ENCODE measurements at regions not wholly inside any gene's neighbourhood (a gene's known extent, or its start where the extent isn't known, plus 50 kb on each side); places are given as distances from the start of the nearest gene placed in this dataset.

GRCh38 chr7:80403686-80404241 is 108.1 kb downstream of the GNAT3 start:
- Histone ChIP-seq H4K20me1 (no peaks in the 10 kb centered on the region), H3K27ac (no peak overlapping the region), H3K36me3 (no peaks in the 10 kb centered on the region), H3K4me3 (no peak overlapping the region), H3K27me3 (no peaks in the 10 kb centered on the region), H3K4me2 (no peak overlapping the region), H3K4me1 (no peaks in the 10 kb centered on the region), H3K9ac (no peak overlapping the region), H3K9me3 (replicated peaks in 1 of 11) (peaks cover 0 to 5% (median 0%) of the 10 kb centered on the region in 11 experiments; a peak in 1 of 22 replicates)
- no peak for TF ChIP-seq Cebpa-rat (IDR thresholded peaks at IDR 0.05)

- H3K27me3 ChIP-seq: no peaks in the 10 kb centered on the region
- H4K20me1 ChIP-seq: no peaks in the 10 kb centered on the region
- TF ChIP-seq Cebpa-rat (IDR thresholded peaks at IDR 0.05): no peak
- no peak overlapping the region for H3K4me3 ChIP-seq
- no peak overlapping the region for H3K27ac ChIP-seq
- no peaks in the 10 kb centered on the region for H3K36me3 ChIP-seq
- no peaks in the 10 kb centered on the region for H3K4me1 ChIP-seq
- 0 out of 22 replicates have a peak, but pooled peaks cover 0 to under 1% (median 0%) of the 10 kb centered on the region in 11 experiments for H3K9me3 ChIP-seq (replicated peaks in 1 of 11)
- H3K4me2 ChIP-seq: no peak overlapping the region
- H3K9ac ChIP-seq: no peak overlapping the region
Measured at GRCh38 chr7:80401708-80402107, 110.2 kb downstream of the GNAT3 start.

GRCh38 chr7:80393786-80394185 is 118.1 kb downstream of the GNAT3 start:
- Histone ChIP-seq H3K9me3 (replicated peaks in 1 of 11) (peaks cover 0 to 4% (median 0%) of the 10 kb centered on the region in 11 experiments; a peak in 1 of 22 replicates), H3K27me3 (no peaks in the 10 kb centered on the region), H3K4me3 (no peak overlapping the region), H3K4me1 (no peaks in the 10 kb centered on the region), H3K36me3 (no peaks in the 10 kb centered on the region), H3K9ac (no peak overlapping the region), H3K27ac (no peak overlapping the region), H3K4me2 (no peak overlapping the region), H4K20me1 (no peaks in the 10 kb centered on the region)
- no peak for TF ChIP-seq Cebpa-rat (IDR thresholded peaks at IDR 0.05)

- no peak overlapping the region for H3K27ac ChIP-seq
- H4K20me1 ChIP-seq: no peaks in the 10 kb centered on the region
- H3K9me3 ChIP-seq (replicated peaks in 1 of 11): peaks cover 0 to 4% (median 0%) of the 10 kb centered on the region in 11 experiments; a peak in 1 of 22 replicates
- no peaks in the 10 kb centered on the region for H3K27me3 ChIP-seq
- no peaks in the 10 kb centered on the region for H3K4me1 ChIP-seq
- TF ChIP-seq Cebpa-rat (IDR thresholded peaks at IDR 0.05): no peak
- no peaks in the 10 kb centered on the region for H3K36me3 ChIP-seq
- no peak overlapping the region for H3K9ac ChIP-seq
- no peak overlapping the region for H3K4me3 ChIP-seq
- H3K4me2 ChIP-seq: no peak overlapping the region
Measured at GRCh38 chr7:80392229-80393169, 119.4 kb downstream of the GNAT3 start.

- H4K20me1 ChIP-seq: no peaks in the 10 kb centered on the region
- H3K9ac ChIP-seq: no peak overlapping the region
- no peak overlapping the region for H3K27ac ChIP-seq
- TF ChIP-seq Cebpa-rat (IDR thresholded peaks at IDR 0.05): no peak
- H3K4me2 ChIP-seq: no peak overlapping the region
- peaks cover 0 to 4% (median 0%) of the 10 kb centered on the region in 11 experiments; a peak in 1 of 22 replicates for H3K9me3 ChIP-seq (replicated peaks in 1 of 11)
- no peaks in the 10 kb centered on the region for H3K27me3 ChIP-seq
- no peaks in the 10 kb centered on the region for H3K36me3 ChIP-seq
- H3K4me3 ChIP-seq: no peak overlapping the region
- no peaks in the 10 kb centered on the region for H3K4me1 ChIP-seq
Measured at GRCh38 chr7:80387634-80388193, 124.2 kb downstream of the GNAT3 start.

GRCh38 chr7:80386686-80387085 is 125.2 kb downstream of the GNAT3 start:
- Histone ChIP-seq H3K4me2 (no peak overlapping the region), H3K4me1 (no peaks in the 10 kb centered on the region), H3K9me3 (replicated peaks in 1 of 11) (peaks cover 0 to 4% (median 0%) of the 10 kb centered on the region in 11 experiments; a peak in 1 of 22 replicates), H3K9ac (no peak overlapping the region), H3K4me3 (no peak overlapping the region), H3K27me3 (no peaks in the 10 kb centered on the region), H4K20me1 (no peaks in the 10 kb centered on the region), H3K36me3 (no peaks in the 10 kb centered on the region), H3K27ac (no peak overlapping the region)
- TF ChIP-seq Cebpa-rat (IDR thresholded peaks at IDR 0.05): no peak

GRCh38 chr7:80385508-80385907 is 126.4 kb downstream of the GNAT3 start:
- Histone ChIP-seq H3K27ac (no peak overlapping the region), H3K9ac (no peak overlapping the region), H3K4me1 (no peaks in the 10 kb centered on the region), H3K9me3 (replicated peaks in 1 of 11) (no peaks in the 10 kb centered on the region), H4K20me1 (no peaks in the 10 kb centered on the region), H3K27me3 (no peaks in the 10 kb centered on the region), H3K4me2 (no peak overlapping the region), H3K4me3 (no peak overlapping the region), H3K36me3 (no peaks in the 10 kb centered on the region)
- no peak for TF ChIP-seq Cebpa-rat (IDR thresholded peaks at IDR 0.05)

- H4K20me1 ChIP-seq: no peaks in the 10 kb centered on the region
- no peak for TF ChIP-seq Cebpa-rat (IDR thresholded peaks at IDR 0.05)
- H3K9me3 ChIP-seq (replicated peaks in 1 of 11): peaks cover 0 to 4% (median 0%) of the 10 kb centered on the region in 11 experiments; a peak in 1 of 22 replicates
- H3K27me3 ChIP-seq: no peaks in the 10 kb centered on the region
- H3K36me3 ChIP-seq: no peaks in the 10 kb centered on the region
- no peak overlapping the region for H3K27ac ChIP-seq
- no peak overlapping the region for H3K4me2 ChIP-seq
- H3K4me1 ChIP-seq: no peaks in the 10 kb centered on the region
- no peak overlapping the region for H3K4me3 ChIP-seq
- H3K9ac ChIP-seq: no peak overlapping the region
Measured at GRCh38 chr7:80380957-80381356, 130.9 kb downstream of the GNAT3 start.

All from BLaER1 treated with 17β-estradiol and CSF1 and Interleukin-3, amounts not matched to agents 10 nM and 100 nM (cell line).